Esophagus squamous epithelium (tissue), 4 donors: ENCODE measurements at regions not wholly inside any gene's neighbourhood (a gene's known extent, or its start where the extent isn't known, plus 50 kb on each side); places are given as distances from the start of the nearest gene placed in this dataset.

Experiments
- CTCF ChIP-seq, 6 experiments: fragments of 450-650 bp in 4 of 6; fragments of 200-600 bp in 2 of 6; sonication (generic) in 2 of 6; IDR thresholded peaks; one replicate each; pipeline ENCODE4 v1.5.1; 2016 to 2019; ENCODE audit warnings: antibody characterized with exemption in 6 of 6, mild to moderate bottlenecking in 4 of 6, moderate library complexity in 4 of 6
- POLR2A ChIP-seq, 4 donors: fragments of 450-650 bp; IDR thresholded peaks; one replicate each; pipeline ENCODE4 v1.6.1; 2017; ENCODE audit warnings: antibody characterized with exemption in 4 of 4, mild to moderate bottlenecking in 4 of 4, moderate library complexity in 3 of 4

GRCh38 chr14:56027421-56027820, 90.8 kb upstream of the PELI2 start:
- TF ChIP-seq CTCF (IDR thresholded peaks at IDR 0.05) (no peak), POLR2A (IDR thresholded peaks at IDR 0.05) (no peak)
